KMS-11 (cell line): ENCODE measurements at regions not wholly inside any gene's neighbourhood (a gene's known extent, or its start where the extent isn't known, plus 50 kb on each side); places are given as distances from the start of the nearest gene placed in this dataset.

ENCODE experiments used
- H2AFZ ChIP-seq: fragments of 200-600 bp; sonication (generic); 2 replicates; pipeline ENCODE4 v1.6.1; 2016; ENCODE audit warnings: antibody characterized with exemption, mixed run types, low read depth
- H3K27ac ChIP-seq: fragments of 200-600 bp; sonication (generic); 2 replicates; pipeline ENCODE4 v1.6.1; 2016; ENCODE audit warnings: mild to moderate bottlenecking, mixed run types
- H3K27me3 ChIP-seq: fragments of 200-600 bp; sonication (generic); 2 replicates; pipeline ENCODE4 v1.6.1; 2017; ENCODE audit warnings: mild to moderate bottlenecking, low read depth, mixed run types, moderate library complexity; ENCODE audit not compliant: insufficient read depth
- H3K36me3 ChIP-seq: fragments of 200-600 bp; sonication (generic); 2 replicates; pipeline ENCODE4 v1.6.1; 2017; ENCODE audit warnings: mild to moderate bottlenecking, mixed run types; ENCODE audit not compliant: insufficient read depth
- H3K4me1 ChIP-seq: fragments of 200-600 bp; sonication (generic); 2 replicates; pipeline ENCODE4 v1.6.1; 2016; ENCODE audit warnings: mild to moderate bottlenecking, low read depth, mixed run types; ENCODE audit not compliant: poor library complexity, severe bottlenecking
- H3K4me2 ChIP-seq: fragments of 200-600 bp; sonication (generic); 2 replicates; pipeline ENCODE4 v1.7.0; 2016; ENCODE audit warnings: mild to moderate bottlenecking, mixed run types
- H3K4me3 ChIP-seq: fragments of 200-600 bp; sonication (generic); IDR thresholded peaks from 2 replicates; pipeline ENCODE4 v1.6.1; 2017; ENCODE audit warnings: low read depth, low read length, mixed read lengths; ENCODE audit not compliant: insufficient read depth
- H3K79me2 ChIP-seq: fragments of 200-600 bp; sonication (generic); 2 replicates; pipeline ENCODE4 v1.6.1; 2016; ENCODE audit warnings: low read depth, mixed run types; ENCODE audit not compliant: insufficient read depth
- H3K9ac ChIP-seq: fragments of 200-600 bp; sonication (generic); 2 replicates; pipeline ENCODE4 v1.6.1; 2016; ENCODE audit warnings: mild to moderate bottlenecking, mixed run types
- H4K20me1 ChIP-seq: fragments of 200-600 bp; sonication (generic); 2 replicates; pipeline ENCODE4 v1.6.1; 2016; ENCODE audit warnings: mild to moderate bottlenecking, mixed run types; ENCODE audit not compliant: insufficient read depth
- CTCF ChIP-seq: fragments of 200-600 bp; sonication (generic); conservative IDR thresholded peaks from 2 replicates; pipeline ENCODE4 v1.6.1; 2017; ENCODE audit warnings: low read depth, mild to moderate bottlenecking, antibody characterized with exemption, low read length, moderate library complexity, mixed read lengths

GRCh38 chr20:40037511-40037910, 651.5 kb downstream of the MAFB start:
- Histone ChIP-seq H3K27me3 (no peaks in the 10 kb centered on the region), H3K4me3 (no peak overlapping the region), H4K20me1 (no peaks in the 10 kb centered on the region), H3K27ac (no peak overlapping the region), H3K36me3 (no peaks in the 10 kb centered on the region), H3K9ac (no peak overlapping the region), H3K4me2 (no peak overlapping the region), H2AFZ (no peak overlapping the region), H3K79me2 (no peaks in the 10 kb centered on the region), H3K4me1 (peaks cover 18% of the 10 kb centered on the region)
- TF ChIP-seq CTCF = no peak

GRCh38 chr20:40029589-40029988, 659.4 kb downstream of the MAFB start:
- H3K4me3 ChIP-seq = no peak overlapping the region

GRCh38 chr20:40019510-40019909, 669.5 kb downstream of the MAFB start:
- no peaks in the 10 kb centered on the region for H3K4me1 ChIP-seq
- H4K20me1 ChIP-seq = no peaks in the 10 kb centered on the region
- H3K4me3 ChIP-seq = no peak overlapping the region
- no peaks in the 10 kb centered on the region for H3K36me3 ChIP-seq
- no peak overlapping the region for H2AFZ ChIP-seq
- H3K9ac ChIP-seq = no peak overlapping the region
- no peaks in the 10 kb centered on the region for H3K79me2 ChIP-seq
- no peak overlapping the region for H3K4me2 ChIP-seq
- no peak overlapping the region for H3K27ac ChIP-seq
- TF ChIP-seq CTCF = no peak
- H3K27me3 ChIP-seq = no peaks in the 10 kb centered on the region

More at GRCh38 chr20:40029589-40029988, 659.4 kb downstream of the MAFB start:
- Histone ChIP-seq H3K27ac (no peak overlapping the region), H2AFZ (no peak overlapping the region), H3K4me2 (no peak overlapping the region), H3K79me2 (no peaks in the 10 kb centered on the region), H3K9ac (no peak overlapping the region), H3K4me1 (peaks cover 6% of the 10 kb centered on the region), H4K20me1 (no peaks in the 10 kb centered on the region), H3K36me3 (no peaks in the 10 kb centered on the region), H3K27me3 (no peaks in the 10 kb centered on the region)
- no peak for TF ChIP-seq CTCF

GRCh38 chr20:40017765-40018164, 671.3 kb downstream of the MAFB start:
- Histone ChIP-seq H3K4me2 (no peak overlapping the region), H3K9ac (no peak overlapping the region), H3K36me3 (no peaks in the 10 kb centered on the region), H3K27ac (no peak overlapping the region), H3K79me2 (no peaks in the 10 kb centered on the region), H2AFZ (no peak overlapping the region), H3K27me3 (no peaks in the 10 kb centered on the region), H4K20me1 (no peaks in the 10 kb centered on the region), H3K4me3 (no peak overlapping the region), H3K4me1 (no peaks in the 10 kb centered on the region)
- TF ChIP-seq CTCF = no peak

GRCh38 chr20:40016890-40017289, 672.1 kb downstream of the MAFB start:
- TF ChIP-seq CTCF = no peak
- H3K4me3 ChIP-seq = no peak overlapping the region
- H4K20me1 ChIP-seq = no peaks in the 10 kb centered on the region
- no peaks in the 10 kb centered on the region for H3K79me2 ChIP-seq
- H3K27me3 ChIP-seq = no peaks in the 10 kb centered on the region
- H3K4me1 ChIP-seq = no peaks in the 10 kb centered on the region
- H3K9ac ChIP-seq = no peak overlapping the region
- H2AFZ ChIP-seq = no peak overlapping the region
- H3K4me2 ChIP-seq = no peak overlapping the region
- H3K36me3 ChIP-seq = no peaks in the 10 kb centered on the region
- no peak overlapping the region for H3K27ac ChIP-seq
